NCI-H128 (cell line): ENCODE measurements at regions not wholly inside any gene's neighbourhood (a gene's known extent, or its start where the extent isn't known, plus 50 kb on each side); places are given as distances from the start of the nearest gene placed in this dataset.
"Not testable (repeated sequence)": the region's sequence is repeated elsewhere in the genome, so short reads cannot be mapped to it uniquely, and the experiment has no call there.

ENCODE experiments used
- DNase-seq: peaks from one replicate; lab custom pipeline; 2025; ENCODE audit not compliant: unreplicated experiment; lab: John Stamatoyannopoulos, UW

DNA sequence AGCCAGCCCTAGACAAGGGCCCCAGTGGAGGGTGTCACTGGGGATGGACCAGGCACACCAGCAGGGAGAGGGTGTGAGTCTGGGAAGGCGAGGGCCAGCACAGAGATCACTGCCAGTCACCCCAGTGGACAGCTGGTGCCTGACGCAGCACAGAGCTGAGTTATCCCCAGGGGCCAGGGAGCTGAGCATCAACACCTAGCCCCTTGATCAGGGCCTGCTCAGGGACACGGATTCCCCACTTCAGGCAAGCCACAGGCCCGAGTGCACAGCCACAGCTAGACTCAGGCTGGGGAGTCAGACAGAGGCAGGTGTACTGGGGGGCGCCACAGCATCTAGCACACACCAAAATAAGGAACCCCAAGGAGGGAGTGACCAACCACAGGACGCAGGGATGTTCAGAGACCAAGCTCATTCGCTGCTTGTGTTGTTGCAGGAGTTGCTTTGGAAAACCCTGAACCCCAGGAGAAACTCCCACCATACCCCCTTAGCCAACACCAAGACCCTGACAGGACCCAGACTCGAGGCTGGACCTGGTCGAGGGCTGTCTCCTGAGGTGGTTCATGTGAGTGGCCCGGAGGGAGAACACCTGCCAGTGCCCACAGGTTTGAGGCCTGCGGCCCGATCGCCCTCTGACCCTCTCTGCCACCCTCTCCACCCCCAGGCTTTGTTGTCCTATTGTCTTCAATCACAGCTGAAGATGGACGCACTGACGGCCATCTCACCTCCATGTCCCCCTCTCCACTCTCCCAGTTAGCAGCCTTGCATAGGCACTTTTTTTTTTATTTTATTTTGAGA lies 146.8 kb downstream of the TPRA1 start:
- no peak for DNase-seq

DNA sequence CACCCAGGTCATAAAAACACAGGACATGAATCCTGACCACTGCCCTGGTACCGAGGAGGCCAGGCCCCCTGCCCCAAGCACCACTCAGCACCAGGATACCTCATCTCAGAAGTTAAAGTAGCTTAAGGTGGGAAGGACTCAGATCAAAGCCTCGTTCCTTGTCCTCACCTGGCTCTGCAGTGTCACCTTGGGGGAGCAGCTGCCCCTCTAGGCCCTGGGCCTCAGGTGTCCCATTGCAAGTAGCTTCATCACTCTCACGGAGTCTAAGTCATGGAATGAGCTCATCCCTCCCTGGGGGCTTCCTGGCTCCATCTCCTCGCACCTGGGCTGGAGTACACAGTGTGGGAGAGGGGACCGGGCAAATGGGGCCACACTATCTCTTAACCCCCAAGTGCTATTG lies 148.0 kb downstream of the TPRA1 start:
- no peak for DNase-seq

DNA sequence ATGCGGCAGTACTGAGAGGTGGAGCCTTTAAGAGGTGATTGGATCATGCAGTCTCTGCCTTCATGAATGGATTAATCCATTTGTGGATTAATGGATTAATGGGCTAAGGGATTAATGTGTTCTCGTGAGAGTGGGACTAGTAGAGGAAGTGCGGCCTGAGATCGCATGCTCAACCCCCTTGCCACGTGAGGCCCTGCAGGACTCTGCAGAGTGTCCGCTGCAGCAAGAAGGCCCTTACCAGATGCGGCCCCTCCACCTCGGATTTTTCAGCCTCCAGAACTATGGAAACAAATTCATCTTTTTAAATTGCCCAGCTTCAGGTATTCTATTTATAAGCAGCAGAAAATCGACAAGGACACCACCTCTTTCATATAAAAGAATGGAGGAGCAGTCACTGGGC lies 148.8 kb downstream of the TPRA1 start:
- no peak for DNase-seq

DNA sequence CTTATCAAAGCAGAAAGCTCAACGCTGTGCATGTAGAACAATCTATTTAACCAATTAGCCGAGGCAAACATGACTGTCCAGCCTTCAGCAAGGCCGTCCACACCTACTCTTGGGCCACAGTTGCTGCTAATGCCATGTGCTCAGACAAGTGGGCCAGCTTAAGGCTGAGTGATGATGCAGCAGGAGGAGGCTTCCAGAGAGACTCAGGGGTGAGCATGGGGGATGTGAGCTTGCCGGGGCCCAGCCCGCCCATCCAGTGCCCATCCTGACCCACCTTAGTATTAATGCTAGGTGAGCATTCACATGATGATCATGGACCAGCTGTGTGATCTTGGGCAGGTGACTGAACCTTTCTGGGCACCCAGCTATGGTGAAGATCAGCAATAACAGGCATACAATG lies 150.1 kb downstream of the TPRA1 start:
- no peak for DNase-seq

DNA sequence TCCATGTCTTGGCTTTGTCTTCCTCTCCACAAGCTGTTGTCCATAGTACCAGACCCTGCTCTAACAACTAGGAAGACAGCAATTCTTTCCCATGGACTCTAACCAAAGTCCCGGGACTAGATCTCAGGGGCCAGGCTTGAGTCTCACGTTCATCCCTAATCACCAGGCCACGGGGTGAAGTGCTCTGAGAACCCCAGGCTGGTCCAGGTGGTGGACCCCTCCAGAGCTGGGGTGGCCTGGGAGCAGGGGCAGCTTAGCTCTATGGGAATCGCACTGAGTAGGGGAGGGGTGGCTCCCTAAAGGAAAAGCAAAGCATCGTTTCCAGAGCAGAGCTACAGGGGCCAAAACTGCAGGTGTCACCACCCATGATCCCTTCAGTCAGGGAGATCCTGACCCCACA lies 150.9 kb downstream of the TPRA1 start:
- no peak for DNase-seq

DNA sequence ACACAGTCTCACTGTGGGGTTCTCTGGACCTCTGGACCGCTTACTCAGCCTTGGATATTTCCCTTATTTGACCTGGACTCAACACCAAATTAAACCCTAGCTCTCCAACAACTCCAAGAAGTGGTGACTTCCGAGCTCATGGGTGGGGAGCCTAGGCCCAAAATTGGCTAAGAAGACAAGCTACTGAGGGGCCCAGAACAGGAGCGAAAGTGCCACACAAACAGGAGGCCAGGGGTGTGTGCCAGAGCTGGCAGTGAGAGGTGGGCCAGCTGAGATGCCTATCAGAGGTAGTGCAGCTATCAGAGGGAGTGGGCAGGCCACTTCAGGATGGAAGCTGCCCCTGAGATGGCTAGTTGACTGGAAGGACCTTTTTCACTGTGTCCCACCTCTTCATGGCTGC lies 151.1 kb upstream of the PRR20G start:
- DNase-seq, result no peak

DNA sequence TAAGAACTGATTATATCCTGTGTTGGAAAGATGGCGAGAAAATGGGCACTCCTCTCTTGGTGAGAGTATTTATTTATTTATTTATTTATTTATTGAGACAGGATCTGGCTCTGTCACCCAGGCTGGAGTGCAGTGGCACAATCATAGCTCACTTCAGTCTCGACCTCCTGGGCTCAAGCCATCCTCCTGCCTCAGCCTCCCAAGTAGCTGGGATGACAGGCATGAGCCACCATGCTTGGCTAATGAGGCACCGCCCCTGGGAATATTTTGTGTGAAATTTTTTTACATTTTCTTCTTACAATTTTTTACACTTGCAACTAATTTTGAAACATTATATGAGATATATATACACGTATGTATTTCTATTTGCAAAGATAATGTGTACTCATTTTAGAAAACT lies 150.5 kb upstream of the PRR20G start:
- DNase-seq, result no peak

DNA sequence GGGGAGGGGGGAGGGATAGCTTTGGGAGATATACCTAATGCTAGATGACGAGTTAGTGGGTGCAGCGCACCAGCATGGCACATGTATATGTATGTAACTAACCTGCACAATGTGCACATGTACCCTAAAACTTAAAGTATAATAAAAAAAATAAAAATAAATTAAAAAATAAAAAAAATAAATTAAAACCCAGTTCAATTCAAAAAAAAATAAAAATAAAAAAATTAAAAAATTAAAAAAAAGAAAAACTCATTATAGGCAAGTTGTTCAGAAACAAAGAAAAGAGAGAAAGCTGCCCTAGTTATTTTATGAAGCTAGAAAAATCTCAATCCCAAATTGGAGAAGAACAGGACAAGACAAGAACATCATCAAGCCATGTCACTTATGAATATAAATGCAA lies 147.5 kb upstream of the PRR20G start:
- not testable (repeated sequence) for DNase-seq

DNA sequence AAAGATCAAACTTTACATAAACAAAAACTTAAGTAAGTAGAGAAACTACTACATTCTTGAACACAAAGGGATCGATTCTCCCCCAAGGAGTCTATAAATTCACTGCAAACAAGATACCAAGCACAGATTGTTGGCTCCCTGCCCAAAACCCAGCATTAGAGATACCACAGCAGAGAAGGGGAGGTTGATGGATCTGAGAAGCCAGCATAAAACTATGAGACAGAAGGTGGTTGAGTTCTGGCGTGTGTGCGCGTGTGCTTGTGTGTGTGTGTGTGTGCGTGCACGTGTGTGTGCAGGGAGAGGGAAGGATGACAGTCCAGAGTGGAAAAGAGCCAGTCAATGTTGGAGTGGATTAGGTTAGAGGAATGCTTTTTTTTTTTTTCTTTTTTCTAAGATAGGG lies 143.2 kb upstream of the PRR20G start:
- DNase-seq, result peak; percentile 24

DNA sequence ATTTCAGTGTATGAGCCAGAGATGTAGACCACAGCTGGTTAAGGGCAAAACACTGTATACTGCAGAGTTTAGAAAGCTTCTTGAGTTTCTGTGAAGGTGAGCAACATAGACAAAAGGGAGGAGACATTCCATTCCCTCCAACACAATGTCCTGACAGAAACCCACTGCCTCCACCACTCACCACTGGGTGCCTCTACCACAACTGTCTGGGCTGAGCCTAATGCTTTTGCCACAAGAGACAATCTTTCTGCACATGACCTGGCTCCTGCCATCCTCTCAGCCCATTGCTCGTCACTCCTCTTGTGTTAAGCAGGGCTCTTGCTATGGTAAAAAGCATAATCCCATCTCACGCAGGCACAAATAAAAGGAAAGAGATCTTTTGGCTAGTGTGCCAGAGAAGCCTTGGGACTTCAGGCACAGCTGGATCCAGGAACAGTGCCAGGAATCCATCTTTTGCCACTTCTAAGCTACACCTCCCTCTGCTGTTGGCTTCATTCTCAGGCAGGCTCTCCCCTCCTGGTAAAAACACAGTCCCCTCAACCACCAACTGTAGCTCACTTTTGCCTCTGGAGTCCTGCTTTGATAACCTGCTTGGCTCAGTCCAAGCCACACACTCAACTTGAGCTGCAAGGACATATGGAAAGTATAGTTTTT lies 140.6 kb upstream of the PRR20G start:
- peak; percentile 26 for DNase-seq

DNA sequence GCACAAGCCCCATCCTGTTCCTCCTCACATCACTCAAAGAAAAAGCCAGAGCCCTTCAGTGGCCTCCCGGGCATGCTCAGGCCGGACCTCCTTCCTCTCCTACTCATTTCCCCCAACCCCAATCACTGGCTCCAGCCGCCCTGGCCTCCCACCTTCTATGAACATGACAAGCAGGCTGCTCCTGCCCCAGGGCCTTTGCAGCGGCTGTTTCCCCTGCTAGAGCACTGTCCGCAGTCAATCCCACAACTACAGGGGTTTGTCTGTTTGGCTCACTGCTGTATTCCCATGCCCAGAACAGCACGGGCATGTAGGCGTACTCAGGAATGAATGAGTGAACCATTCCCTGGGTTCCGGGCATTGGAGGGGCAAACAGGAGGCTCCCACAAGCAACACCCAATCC lies 139.8 kb upstream of the PRR20G start:
- DNase-seq, result no peak

DNA sequence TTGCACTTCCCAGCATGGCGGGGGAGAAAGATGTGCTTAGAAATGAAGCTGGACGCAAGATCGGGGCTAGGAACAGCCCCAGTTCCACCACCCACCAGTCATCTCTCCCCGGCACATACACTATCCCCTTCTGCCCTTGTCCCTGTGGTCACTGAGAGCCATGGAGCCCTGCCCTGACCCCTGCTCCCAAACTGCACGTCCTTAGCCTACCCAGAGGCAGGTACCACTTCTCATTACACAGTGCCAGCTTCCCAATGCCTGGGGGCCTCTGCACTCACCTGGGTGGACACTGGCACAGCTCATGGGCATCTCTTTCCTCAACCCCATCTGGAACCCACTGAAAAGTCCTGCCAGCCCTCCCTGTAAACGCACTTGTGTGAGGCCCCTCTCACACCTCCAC lies 139.3 kb upstream of the PRR20G start:
- no peak for DNase-seq

DNA sequence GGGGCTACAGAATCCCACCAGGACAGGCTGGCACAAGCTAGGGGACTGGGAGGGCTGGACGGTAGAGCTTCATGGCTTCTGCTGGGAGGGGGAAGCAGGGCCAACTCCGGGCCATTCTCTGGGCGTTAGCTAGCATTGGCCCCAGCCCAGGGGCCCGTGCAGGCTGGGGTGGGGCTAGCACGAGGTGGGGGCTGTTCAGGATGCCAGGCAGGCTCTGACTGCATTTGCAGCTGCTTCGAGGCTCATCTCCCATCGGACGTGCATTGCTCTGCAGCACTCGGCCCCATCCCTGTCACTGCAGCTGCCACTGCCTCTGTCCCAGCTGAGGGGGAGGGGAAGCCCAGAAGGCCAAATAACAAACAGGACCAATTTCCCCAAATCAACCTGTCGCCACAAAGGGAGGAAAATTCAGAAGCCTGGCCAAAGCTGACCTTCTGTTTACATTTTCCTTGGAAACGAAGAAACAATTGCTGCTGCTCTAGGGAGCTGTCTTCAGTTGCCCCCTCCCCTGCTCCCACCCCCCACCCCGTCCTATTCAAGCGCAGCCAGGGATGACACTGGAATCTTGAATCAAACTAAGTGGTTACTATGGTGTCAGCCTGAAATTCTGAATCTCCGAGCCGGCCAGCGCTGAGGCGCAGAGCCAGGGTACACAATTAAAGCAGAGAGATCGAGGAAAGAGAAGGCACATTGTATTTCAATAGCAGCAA lies 138.8 kb upstream of the PRR20G start:
- no peak for DNase-seq

DNA sequence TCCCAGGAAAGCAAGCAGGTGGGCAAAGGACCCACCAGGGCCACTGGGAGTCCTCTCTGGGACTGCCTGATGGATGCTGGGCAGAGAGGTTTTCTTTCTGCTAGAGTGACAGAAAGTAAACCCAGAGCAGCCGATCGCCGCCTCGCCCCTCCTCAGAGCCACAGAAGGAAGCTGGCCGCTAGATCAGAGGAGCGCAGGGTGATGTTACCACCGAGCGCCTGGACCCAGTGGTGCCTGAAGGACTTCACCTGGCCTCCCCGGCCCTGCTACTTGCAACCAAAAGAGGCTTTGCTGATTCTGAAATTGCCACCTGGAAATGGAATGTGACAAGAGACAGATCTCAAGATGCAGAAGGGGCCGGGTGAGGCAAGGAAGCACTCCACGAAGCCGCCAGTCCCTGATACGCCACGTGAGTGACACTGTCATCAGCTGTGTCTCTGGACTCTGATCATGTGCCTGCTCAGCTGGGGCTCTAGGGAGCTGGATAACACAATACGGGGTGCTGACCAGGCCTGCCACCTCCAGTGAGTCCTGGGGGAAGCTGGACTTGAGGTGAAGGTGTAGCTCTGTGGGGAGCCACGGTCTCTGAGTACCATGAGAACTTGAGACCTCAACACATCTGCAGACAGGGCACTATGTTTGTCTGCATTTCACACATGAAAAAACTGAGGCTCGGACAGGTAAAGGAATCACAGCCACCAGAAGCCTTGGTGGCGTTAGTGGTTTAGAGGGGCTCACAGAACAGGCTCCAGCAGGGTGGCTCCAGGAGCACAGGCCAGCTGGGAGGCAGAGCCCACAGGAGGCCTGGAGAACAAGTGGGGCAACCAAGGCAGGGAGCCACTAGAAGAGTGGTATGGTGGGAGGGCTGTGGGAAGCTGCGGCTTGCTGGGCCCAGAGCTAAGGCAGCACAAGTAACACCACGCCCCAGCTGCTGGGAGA lies 137.9 kb upstream of the PRR20G start:
- no peak for DNase-seq

DNA sequence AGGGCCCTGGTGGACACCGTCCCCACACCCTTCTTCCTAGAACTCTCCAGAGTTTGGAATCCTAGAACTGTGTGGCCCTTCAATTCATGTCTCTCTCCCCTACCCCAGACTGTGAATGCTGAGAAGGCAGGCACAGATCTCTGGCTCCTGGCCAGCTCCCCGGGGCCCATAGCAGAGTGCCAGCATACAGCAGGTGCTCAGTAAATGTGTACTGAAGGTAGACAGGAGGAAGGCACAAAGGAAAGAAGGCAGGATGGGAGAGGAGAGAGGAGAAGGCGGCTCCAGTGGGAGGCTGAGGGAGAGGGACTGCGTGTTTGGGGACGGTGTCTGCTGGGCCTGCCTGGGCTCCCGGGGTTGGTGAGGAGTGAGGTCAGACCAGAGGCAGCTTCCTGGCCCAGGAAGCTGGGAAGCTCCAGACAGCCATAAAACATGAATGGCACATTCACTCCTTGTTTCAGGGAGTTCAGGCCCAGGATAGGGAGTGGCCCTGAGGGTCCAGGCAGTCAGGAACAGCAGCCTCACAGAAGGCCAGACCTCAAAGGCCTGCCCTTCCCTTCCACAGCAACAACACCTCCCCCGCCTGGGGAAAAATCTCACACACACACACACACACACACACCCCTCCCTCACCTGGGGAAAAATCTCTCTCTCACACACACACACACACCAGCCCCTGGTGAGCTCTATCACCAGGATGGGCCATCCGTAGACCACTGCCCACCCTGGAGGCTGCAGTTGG lies 137.1 kb upstream of the PRR20G start:
- DNase-seq, result no peak

DNA sequence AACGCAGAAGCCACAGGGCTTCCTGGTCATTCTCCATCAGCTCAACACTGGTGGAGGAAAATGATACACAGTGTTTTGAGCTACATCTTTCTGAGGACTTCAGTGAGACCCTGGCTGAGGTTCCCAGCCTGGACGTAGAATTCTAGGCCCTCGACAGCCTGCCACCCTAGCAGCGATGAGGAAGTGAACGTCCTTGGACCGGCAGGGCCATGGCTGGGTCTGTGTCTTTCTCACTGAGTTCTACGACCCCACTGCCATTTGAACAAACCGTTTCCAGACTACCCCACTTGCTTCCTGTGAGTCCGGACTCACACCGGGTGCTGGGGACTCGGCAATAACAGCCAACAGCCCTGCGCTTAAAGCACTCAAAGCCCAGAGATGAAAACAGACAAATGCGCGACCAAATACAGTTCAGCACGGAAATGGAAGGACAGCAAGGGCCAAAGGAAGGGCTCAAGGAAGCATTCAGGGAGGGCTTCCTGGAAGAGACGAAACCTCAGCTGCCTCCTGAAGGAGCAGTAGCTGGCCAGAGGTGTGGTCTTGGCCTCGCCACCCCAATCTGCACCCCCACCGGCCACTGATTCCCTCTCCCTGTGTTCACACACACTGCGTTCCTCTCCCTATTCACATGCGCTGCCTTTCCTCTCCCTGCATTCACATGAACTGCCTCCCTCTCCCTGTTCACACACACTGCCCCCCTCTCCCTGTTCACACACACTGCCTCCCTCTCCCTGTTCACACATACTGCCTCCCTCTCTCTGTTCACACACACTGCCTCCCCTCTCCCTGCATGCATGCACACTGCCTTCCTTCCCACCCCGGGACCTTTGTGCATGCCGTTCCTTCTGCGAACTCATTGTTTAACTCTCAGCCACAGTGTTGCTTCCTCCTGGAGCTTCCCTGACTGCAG lies 136.3 kb upstream of the PRR20G start:
- DNase-seq, result no peak

DNA sequence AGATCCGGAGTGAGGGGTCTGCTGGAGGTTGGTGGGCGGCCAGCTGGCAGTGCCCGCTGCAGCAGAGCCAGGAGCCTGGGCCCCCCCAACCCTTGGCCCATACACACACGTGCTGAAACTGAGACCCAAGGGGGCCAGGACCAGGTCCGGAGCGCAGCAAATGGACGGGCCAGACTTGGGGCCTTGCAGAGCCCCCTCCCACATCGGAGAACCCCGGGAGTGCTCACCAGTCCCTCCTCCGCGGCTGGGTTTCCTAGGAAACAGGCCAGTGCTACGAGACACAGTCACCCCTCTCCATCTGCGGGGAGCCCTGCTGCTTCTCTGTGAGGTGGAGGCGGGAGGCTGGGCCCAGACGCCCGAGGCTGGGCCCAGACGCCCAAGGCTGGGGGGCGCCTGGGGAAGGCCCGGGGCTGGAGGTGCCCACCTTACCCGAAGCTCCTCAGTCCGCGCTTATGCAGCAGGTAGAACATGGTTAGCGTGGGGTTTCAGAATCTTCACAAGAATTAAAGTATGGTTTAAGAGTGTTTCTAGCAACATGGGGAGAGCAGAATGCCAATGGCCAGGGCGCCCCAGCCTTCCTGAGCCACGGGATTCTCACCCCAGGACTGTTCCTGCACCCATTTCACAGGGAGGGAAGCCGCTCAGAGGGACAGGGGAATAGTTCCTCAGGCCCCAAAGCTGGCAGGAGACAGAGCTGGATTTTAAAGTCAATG lies 135.0 kb upstream of the PRR20G start:
- no peak for DNase-seq

DNA sequence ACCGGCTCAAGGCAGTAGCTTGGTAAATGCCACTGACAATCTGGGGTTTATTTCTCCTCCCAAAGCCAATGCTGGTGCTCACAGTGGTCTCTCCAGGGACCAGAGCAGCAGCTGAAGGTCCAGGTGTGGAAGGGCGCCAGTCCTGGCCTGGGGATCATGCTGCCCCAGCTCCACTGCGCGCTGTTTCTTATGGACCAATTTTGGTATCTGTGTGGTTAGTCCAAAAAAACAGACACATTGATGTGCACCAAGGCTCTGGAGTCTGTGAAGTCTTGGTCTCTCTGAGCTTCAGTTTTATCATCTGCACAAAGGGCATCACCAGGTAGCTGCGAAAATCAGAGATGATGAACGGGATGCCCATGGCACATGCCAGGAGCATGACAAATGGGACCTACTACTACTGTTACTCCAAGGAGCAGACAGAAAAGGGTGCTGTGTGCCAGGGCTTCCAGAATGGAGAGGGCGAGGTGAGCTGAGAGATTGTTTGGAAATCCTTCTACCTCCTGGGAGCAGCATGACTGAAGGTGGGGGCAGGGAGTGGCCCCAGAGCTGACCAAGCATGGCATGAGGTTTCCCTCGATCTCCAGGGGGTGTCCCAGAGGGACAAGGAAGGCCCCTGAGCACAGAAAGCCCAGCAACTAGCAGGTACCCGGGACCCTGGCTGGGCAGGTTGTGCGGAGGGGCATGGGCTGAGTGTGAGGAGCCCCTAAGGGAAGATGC lies 134.3 kb upstream of the PRR20G start:
- no peak for DNase-seq
